Dendritic cell treated with granulocyte-macrophage colony-stimulating factor and Interleukin-4, amounts not matched to agents 40 ng/mL and 50 ng/mL, for 4 days (primary cell): ENCODE measurements at regions not wholly inside any gene's neighbourhood (a gene's known extent, or its start where the extent isn't known, plus 50 kb on each side); places are given as distances from the start of the nearest gene placed in this dataset.

ENCODE experiments used
- H3K27ac Mint-ChIP-seq: one replicate; pipeline ENCODE4 v1.8.0; 2022; ENCODE audit warnings: mild to moderate bottlenecking, mixed read lengths
- H3K27me3 Mint-ChIP-seq: one replicate; pipeline ENCODE4 v1.8.0; 2022; ENCODE audit warnings: mild to moderate bottlenecking, mixed read lengths
- H3K36me3 Mint-ChIP-seq: one replicate; pipeline ENCODE4 v1.8.0; 2022; ENCODE audit warnings: low read depth, mixed read lengths
- H3K4me1 Mint-ChIP-seq: one replicate; pipeline ENCODE4 v1.8.0; 2022; ENCODE audit warnings: low read depth, mixed read lengths
- H3K4me3 Mint-ChIP-seq: one replicate; pipeline ENCODE4 v1.8.0; 2022; ENCODE audit warnings: mild to moderate bottlenecking, moderate library complexity, mixed read lengths
- H3K9me3 Mint-ChIP-seq: one replicate; pipeline ENCODE4 v1.8.0; 2022; ENCODE audit warnings: mixed read lengths
- intact Hi-C: fragments of 100-400 bp; cut with micrococcal nuclease; formaldehyde crosslinking; loops from one replicate; pipeline ENCODE4 v1.15.0; 2022

DNA sequence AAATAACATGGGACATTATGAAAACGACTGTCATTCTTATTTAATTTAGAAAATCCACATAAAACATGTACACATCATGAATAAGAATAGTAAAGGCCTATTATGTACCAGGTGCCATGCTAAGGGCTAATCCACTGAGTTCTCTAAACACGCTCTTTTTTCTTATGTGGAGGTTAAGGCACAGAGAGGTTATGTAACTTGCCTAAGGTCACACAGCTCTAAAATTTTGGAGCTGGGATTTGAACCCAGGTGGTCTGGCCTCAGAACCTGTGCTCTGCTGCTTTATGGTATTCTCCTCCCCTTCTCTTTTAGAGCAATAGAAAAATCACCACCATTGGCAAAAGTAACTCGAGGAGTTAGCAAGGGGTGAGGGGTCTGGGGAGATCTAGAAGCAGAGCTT, 156.9 kb upstream of the ZNF536 start:
- no peaks in the 10 kb centered on the region for H3K4me1 Mint-ChIP-seq
- intact Hi-C loops: no loop called here
- no peak overlapping the region for H3K27ac Mint-ChIP-seq
- peaks cover 7% of the 10 kb centered on the region for H3K27me3 Mint-ChIP-seq
- no peaks in the 10 kb centered on the region for H3K9me3 Mint-ChIP-seq
- H3K4me3 Mint-ChIP-seq: no peak overlapping the region
- no peaks in the 10 kb centered on the region for H3K36me3 Mint-ChIP-seq

DNA sequence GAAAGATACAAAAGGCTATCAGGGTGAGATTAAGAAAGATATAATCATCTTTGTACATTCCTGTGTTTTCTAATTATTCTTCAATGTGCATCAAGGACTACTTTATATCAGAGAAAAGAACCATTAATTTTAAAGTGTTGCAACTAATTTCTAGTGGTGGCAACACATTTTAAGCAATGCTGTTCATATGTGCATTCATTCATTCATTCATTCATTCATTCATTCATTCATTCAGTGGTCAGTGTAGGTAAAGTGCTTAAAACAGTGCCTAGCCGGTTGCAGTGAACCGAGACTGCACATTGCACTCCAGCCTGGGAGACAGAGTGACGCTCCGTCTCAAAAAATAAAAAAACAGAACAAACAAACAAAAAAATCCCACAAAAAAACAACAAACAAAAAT, 155.7 kb upstream of the ZNF536 start:
- Mint-ChIP-seq H3K36me3 (no peaks in the 10 kb centered on the region), H3K27me3 (peaks cover 17% of the 10 kb centered on the region), H3K4me3 (no peak overlapping the region), H3K9me3 (no peaks in the 10 kb centered on the region), H3K27ac (no peak overlapping the region), H3K4me1 (no peaks in the 10 kb centered on the region)
- intact Hi-C loops: no loop called here

DNA sequence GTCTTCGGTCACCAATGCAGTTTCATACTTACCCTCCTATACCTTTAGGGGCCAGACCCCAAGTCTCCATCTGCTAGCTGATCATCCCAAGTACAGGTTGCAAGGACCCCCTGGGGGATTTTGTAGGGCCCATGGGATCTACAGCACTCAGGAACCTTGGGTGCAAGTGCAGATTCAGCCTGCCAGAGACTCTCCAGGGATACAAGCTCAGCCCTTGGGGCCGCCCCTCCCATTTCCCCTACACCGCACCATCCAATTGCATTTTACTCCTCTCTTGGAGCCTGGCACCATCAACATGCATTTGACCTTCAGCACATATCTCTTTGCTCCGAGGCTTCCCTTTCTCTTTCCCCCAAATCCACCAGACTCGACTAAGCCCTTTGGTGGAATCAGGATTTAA, 154.7 kb upstream of the ZNF536 start:
- intact Hi-C loops: no loop called here
- H3K27me3 Mint-ChIP-seq: peaks cover 27% of the 10 kb centered on the region
- no peak overlapping the region for H3K27ac Mint-ChIP-seq
- H3K4me3 Mint-ChIP-seq: no peak overlapping the region
- H3K36me3 Mint-ChIP-seq: no peaks in the 10 kb centered on the region
- H3K9me3 Mint-ChIP-seq: no peaks in the 10 kb centered on the region
- no peaks in the 10 kb centered on the region for H3K4me1 Mint-ChIP-seq

DNA sequence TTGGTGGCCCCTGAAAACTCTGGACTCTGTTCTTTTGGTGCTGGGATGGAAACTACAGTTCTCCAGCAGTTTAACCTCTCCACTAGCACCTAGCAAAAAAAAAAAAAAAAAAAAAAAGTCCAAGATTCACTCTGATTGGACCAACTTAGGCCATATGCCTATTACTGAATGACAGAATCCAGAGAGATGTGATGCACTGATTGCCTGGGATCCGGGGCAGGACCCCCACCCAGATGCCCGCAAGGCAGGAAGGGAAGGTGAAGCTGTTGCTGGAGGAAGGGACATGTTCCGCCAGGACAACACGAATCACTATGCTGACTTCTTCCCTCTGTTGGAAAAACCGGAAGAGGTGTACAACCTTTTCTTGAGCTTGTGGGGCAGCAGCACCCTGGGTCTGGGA, 152.5 kb upstream of the ZNF536 start:
- Mint-ChIP-seq H3K36me3 (no peaks in the 10 kb centered on the region), H3K4me1 (no peaks in the 10 kb centered on the region), H3K4me3 (no peak overlapping the region), H3K27ac (no peak overlapping the region), H3K9me3 (no peaks in the 10 kb centered on the region), H3K27me3 (peaks cover 43% of the 10 kb centered on the region)
- intact Hi-C loops: no loop called here

DNA sequence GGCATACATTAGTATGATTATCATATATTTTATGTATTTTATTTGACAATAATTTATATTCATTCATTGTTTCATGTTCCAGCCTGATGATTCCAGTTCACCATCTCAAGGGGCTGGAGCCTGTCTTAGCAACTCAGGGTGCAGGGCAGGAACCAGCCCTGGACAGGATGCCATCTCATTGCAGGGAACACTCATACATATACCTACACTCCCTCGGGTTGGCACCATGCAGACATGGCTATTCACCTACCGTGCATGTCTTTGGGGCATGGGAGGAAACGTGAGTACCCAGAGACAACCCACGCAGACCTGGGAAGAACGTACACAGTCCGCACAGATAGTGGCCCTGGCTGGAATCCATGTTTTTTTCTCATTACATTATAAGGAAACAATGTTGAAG, 151.0 kb upstream of the ZNF536 start:
- H3K27me3 Mint-ChIP-seq: peaks cover 52% of the 10 kb centered on the region
- no peaks in the 10 kb centered on the region for H3K9me3 Mint-ChIP-seq
- no peaks in the 10 kb centered on the region for H3K36me3 Mint-ChIP-seq
- peaks cover 7% of the 10 kb centered on the region for H3K4me1 Mint-ChIP-seq
- no peak overlapping the region for H3K27ac Mint-ChIP-seq
- intact Hi-C loops: no loop called here
- H3K4me3 Mint-ChIP-seq: no peak overlapping the region

DNA sequence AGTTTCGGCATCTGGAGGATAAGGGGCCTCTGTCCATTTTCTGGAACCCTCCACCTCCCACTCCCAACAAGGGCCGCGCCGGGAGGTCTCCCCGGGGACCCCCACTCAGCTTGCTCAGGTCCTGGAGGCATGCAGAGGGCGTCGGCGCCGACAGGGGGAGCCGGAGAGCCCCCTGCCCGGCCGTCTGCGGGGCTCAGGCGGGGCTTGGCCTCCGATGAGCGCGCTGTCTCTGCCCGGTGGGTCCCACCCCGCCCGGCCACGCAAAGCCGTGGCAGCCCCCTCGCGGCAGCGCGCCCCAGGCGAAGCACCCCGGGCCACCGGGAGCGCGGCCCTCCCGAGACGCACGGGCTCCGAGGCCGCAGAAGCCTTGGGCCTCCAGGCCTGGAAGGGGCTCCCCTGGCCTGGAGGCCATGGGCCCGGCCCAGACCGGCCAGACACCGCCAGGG, 149.7 kb upstream of the ZNF536 start:
- Mint-ChIP-seq H3K27ac (no peak overlapping the region), H3K27me3 (peaks cover 63% of the 10 kb centered on the region), H3K4me1 (peaks cover 18% of the 10 kb centered on the region), H3K36me3 (no peaks in the 10 kb centered on the region), H3K9me3 (no peaks in the 10 kb centered on the region), H3K4me3 (no peak overlapping the region)
- intact Hi-C loops: no loop called here

DNA sequence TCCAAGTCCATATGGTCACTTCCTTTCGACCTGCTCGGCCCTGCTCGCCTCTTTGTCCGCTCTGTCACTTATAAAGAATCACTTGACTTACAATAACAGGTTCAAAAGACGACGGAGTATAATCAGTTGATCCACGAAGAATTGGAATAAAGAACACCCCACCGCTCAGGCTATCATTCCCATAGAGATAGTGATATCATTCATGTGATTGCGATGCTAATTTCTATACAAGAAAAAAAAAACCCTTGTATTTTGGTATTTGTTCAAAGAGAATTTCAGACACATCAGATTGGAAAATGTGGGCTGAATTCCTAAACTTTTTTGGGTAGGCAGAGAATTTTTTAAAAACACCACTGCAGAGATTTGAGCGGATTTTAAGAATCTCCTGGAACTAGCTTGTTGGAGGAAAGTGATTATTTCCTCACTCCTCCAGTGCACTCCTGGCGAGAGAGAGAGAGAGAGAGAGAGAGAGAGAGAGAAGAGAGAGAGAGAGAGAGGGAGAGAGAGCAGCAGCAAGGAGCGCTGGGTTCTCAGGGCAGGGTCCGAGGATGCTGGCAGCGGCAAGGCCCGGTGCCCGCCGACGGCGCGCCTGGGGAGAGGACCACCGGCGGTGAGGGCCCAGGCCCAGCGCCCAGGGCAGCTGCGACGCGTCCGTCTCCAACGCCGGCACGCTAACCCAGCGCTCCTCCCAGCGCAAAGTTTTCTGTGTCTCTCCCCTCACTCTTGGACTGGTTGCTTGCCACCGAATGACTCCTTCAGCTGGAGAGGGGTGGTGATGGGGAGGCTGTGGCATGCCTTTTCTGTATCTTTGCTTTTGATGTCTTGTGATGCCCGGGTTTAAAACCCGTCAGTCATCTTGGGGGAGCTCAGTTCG, 149.0 kb upstream of the ZNF536 start:
- Mint-ChIP-seq H3K36me3 (no peaks in the 10 kb centered on the region), H3K27ac (no peak overlapping the region), H3K27me3 (peaks cover 67% of the 10 kb centered on the region), H3K9me3 (no peaks in the 10 kb centered on the region), H3K4me3 (no peak overlapping the region), H3K4me1 (peaks cover 19% of the 10 kb centered on the region)
- intact Hi-C loops: no loop called here

DNA sequence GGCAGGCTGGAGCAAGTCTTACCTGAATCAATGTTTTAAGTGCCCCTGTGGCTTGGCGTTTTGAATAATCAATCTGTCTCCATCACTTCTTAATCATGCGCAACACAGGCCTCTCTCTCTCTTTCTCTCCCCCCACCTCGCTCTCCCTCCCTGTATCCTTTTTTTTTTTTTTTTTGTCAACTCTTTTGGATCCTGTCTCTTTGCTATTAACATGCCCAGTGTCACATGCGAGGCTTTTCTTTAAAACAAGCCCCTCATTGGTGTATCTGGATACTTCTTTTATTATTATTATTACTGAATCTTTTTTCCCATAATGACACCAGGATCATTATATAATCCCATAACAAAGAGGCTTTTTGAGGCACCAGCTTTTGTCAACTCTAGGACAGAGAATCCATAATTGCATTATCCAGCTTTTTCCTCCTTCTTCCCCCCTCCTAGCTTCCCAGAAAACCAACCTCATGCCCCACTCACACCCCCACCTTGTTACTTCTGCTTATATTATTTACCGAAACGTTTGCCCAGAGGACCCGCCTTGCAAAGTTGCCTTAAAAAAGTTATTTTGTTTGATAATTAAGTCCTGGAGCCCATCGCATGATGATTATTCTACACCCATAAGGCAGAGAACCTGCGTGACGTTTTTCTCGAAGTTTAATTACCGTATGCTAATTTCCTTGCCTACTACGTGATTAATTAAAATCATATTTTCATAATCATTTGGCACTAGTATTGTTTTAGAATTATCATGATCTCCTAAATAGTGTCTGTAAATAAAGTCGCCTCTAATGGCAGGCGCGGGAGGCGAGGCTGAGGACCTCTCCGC, 148.1 kb upstream of the ZNF536 start:
- Mint-ChIP-seq H3K36me3 (no peaks in the 10 kb centered on the region), H3K4me1 (peaks cover 22% of the 10 kb centered on the region), H3K4me3 (no peak overlapping the region), H3K27ac (no peak overlapping the region), H3K27me3 (peaks cover 75% of the 10 kb centered on the region), H3K9me3 (no peaks in the 10 kb centered on the region)
- intact Hi-C loops: no loop called here

DNA sequence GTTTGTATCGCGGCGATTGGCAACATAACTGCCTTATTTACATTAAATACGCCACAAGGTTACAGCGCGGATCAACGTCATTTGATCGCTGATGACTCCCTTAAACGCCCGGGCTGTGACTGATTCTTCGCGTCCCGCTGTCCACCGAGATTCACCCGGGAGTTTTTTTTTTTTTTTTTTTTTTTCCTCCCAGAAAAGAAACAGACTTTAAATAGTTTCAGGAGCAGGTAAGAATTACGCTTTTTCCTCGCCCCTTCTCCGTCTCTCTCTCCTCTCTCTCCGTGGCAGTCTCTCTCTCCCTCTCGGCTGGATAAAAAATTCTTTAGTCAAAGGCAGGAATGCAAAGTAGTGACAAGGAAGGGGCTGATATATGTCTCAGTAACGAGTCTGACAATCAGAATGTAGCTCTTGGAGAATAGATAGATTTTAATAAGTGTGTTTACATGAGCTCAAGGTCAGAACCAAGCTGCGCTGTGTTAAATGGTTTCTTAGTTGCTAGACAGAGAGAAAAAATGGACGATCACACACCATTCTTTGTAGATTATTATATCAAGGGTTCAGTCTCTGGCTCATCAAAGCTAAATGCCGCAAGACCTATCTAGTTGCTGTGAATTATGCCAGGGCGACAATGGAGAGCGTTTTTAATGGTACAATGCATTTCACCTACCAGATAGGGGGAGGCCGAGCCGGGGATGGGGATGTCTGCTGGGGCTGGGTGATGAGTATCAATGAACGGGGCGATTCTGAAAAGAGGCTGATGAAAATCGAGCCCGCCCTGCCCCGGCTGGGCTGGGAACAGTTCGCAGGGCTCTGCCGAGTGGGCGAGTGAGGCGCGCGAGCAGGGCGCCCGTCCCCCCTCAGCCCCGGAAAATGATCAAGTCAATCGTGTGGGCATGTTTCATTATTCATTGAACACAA, 147.2 kb upstream of the ZNF536 start:
- no peak overlapping the region for H3K27ac Mint-ChIP-seq

DNA sequence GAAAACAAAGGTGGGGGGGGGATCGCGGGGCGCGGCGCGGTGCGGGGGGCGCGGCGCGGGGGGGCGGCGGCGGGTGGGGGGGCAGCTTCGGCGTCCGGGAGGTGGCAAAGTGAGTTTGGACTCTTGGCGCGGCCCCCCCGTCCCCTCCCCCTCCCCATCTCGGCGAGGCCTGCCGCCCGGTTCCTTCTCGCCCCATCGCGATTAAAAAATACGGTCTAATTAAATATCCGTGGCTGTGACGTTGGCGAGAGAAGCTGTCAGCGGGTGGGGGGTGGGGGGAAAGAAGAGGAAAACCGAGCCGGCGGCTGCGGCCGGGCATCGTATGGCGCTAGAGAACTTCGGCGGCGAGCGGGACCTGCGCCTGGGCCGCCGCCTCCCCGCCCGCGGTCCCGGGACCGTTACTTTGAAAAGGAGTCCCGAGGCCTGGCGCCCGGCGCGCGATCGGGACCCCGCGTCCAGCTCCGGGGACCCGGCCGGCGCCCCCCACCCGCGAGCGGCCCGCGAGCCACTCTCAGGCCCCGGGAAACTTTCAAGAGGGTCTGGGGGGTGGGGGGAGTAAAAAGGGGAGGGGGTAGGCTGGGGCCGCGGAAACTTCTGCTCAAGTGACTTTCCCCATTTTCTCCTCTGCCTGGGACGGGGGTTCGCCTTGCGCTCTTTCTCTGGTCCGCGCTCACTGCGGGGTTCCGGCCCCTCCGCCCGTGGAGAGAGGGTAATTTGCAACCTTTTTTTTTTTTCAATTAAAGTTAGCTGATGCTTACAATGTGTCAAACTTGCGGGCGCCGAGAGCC, 146.3 kb upstream of the ZNF536 start:
- no peaks in the 10 kb centered on the region for H3K36me3 Mint-ChIP-seq
- peaks cover 22% of the 10 kb centered on the region for H3K4me1 Mint-ChIP-seq
- peaks cover 82% of the 10 kb centered on the region for H3K27me3 Mint-ChIP-seq
- H3K27ac Mint-ChIP-seq: no peak overlapping the region
- intact Hi-C loops: no loop called here
- no peak overlapping the region for H3K4me3 Mint-ChIP-seq
- no peaks in the 10 kb centered on the region for H3K9me3 Mint-ChIP-seq

More for the DNA sequence above, 147.2 kb upstream of the ZNF536 start:
- intact Hi-C loops: no loop called here
- no peaks in the 10 kb centered on the region for H3K9me3 Mint-ChIP-seq
- H3K4me1 Mint-ChIP-seq: peaks cover 22% of the 10 kb centered on the region
- no peak overlapping the region for H3K4me3 Mint-ChIP-seq
- peaks cover 82% of the 10 kb centered on the region for H3K27me3 Mint-ChIP-seq
- H3K36me3 Mint-ChIP-seq: no peaks in the 10 kb centered on the region

DNA sequence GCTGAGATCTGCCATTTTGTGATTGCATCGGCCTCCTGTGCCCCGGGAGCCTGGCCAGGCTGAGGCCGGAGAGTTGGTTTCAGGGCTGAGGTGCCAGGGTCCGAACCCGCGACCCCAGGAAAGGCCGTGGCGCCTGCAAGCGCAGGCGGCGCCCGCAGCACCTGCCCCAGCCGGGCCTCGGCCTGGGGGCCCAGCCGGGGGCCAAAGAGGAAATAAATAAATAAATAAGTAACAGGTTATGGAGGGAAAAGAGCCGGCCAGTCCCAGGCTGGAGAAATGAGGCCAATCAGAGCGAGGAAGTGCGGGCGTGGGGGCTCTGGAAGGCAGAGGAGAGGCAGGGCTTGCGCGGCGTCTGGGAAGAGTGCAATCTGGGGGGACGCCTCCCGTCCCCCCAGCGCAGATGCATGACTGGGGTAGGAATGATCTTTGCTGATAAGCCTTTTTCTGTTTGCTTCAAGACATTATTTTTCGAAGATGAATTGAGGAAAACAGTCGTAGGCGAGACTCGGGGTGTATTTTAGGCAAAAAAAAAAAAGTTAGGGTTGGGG, 145.6 kb upstream of the ZNF536 start:
- Mint-ChIP-seq H3K27ac (no peak overlapping the region), H3K4me3 (peak overlapping the region; percentile 73), H3K36me3 (no peaks in the 10 kb centered on the region), H3K27me3 (peaks cover 83% of the 10 kb centered on the region), H3K9me3 (no peaks in the 10 kb centered on the region), H3K4me1 (peaks cover 22% of the 10 kb centered on the region)
- intact Hi-C loops: no loop called here

DNA sequence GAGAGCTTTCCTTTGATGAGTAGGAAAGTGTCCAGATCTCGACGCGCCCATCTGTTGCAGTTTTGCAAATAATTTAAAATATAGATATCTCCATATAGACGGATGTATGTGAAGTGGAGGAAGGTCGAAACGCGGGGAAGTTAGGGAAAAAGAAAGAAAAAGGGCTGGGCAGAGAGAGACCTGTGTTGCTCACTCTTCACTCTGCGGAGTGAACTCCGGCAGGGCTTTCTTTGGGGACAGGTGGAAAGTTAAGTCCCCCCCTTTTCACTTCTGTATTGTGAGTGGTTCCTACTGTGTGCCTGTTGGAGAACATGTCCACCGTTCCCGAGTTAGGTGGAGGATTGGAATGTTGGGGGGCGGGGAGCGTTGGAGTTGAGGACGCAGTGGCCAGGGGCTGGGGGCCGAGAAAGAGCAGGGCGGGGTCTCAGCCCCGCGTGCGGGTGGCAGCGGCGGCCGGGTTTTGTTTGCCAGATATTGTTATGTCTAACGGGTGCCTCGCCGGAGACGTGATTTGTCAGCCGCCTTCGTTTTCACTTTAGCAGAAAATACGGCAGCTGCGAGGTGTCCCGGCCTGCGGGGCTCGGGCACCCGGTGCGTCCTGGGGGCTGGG, 145.1 kb upstream of the ZNF536 start:
- Mint-ChIP-seq H3K4me3 (peak overlapping the region; percentile 73), H3K9me3 (no peaks in the 10 kb centered on the region), H3K27ac (no peak overlapping the region), H3K36me3 (no peaks in the 10 kb centered on the region), H3K4me1 (peaks cover 22% of the 10 kb centered on the region), H3K27me3 (peaks cover 82% of the 10 kb centered on the region)
- intact Hi-C loops: no loop called here
